Right lobe of liver (tissue), 4 donors: ENCODE measurements at regions not wholly inside any gene's neighbourhood (a gene's known extent, or its start where the extent isn't known, plus 50 kb on each side); places are given as distances from the start of the nearest gene placed in this dataset.

Source experiments
- POLR2A ChIP-seq: fragments of 450-650 bp; IDR thresholded peaks from one replicate; pipeline ENCODE4 v1.6.1; 2017; ENCODE audit warnings: antibody characterized with exemption, mild to moderate bottlenecking
- TF ChIP-seq, protein P1 (sequence below), 4 donors: fragments of 200-600 bp in 3 of 4; fragments of 450-650 bp in 1 of 4; IDR thresholded peaks; one replicate each; pipeline versions ENCODE4 v1.5.1 to v1.8.0; 2016 to 2022; ENCODE audit warnings: antibody characterized with exemption in 4 of 4, mild to moderate bottlenecking in 2 of 4
- donor health status: DM: no; HTN: no; CAD: no.
- donor health status: DM: no; HTN: no; CAD: no.
- donor health status: DM: no; HTN: yes; CAD: no.

GRCh38 chr22:22704156-22704946 is 59.9 kb downstream of the GGTLC2 start:
- no peak for TF ChIP-seq POLR2A
- TF ChIP-seq, protein P1, sequence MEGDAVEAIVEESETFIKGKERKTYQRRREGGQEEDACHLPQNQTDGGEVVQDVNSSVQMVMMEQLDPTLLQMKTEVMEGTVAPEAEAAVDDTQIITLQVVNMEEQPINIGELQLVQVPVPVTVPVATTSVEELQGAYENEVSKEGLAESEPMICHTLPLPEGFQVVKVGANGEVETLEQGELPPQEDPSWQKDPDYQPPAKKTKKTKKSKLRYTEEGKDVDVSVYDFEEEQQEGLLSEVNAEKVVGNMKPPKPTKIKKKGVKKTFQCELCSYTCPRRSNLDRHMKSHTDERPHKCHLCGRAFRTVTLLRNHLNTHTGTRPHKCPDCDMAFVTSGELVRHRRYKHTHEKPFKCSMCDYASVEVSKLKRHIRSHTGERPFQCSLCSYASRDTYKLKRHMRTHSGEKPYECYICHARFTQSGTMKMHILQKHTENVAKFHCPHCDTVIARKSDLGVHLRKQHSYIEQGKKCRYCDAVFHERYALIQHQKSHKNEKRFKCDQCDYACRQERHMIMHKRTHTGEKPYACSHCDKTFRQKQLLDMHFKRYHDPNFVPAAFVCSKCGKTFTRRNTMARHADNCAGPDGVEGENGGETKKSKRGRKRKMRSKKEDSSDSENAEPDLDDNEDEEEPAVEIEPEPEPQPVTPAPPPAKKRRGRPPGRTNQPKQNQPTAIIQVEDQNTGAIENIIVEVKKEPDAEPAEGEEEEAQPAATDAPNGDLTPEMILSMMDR (IDR thresholded peaks at IDR 0.05), result no peak
